ENCODE measurements at regions not wholly inside any gene's neighbourhood (a gene's known extent, or its start where the extent isn't known, plus 50 kb on each side); places are given as distances from the start of the nearest gene placed in this dataset.

GRCh38 chr12:93005928-93006392 is 76.9 kb upstream of the EEA1 start:
- TF ChIP-seq CTCF (conservative IDR thresholded peaks at IDR 0.05; ENCODE audit: low read length) (no peak), EZH2phosphoT487 (IDR thresholded peaks at IDR 0.05; ENCODE audit: borderline replicate concordance) (no peak)
